ENCODE measurements at regions not wholly inside any gene's neighbourhood (a gene's known extent, or its start where the extent isn't known, plus 50 kb on each side); places are given as distances from the start of the nearest gene placed in this dataset.

DNA sequence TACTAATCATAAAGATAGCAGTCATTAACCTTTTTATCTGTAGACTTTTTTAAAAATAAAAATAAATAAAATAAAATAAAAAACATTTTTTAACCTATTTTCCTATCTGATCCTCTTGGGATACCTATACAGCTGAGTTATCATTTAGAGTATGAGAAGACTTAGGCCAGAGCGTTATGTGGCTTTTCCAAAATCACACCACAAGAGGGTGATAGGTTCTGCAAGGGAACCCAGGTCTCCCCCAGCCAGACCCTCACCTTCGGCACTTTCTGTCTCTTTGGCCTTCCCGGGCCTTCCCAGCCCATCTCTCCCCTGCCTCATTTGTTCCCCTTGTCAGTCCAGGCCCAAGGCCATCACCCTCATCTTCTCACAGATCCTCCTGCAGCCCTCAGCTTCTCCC, 311.7 kb downstream of the SMAD2 start:
- TF ChIP-seq, protein P1, sequence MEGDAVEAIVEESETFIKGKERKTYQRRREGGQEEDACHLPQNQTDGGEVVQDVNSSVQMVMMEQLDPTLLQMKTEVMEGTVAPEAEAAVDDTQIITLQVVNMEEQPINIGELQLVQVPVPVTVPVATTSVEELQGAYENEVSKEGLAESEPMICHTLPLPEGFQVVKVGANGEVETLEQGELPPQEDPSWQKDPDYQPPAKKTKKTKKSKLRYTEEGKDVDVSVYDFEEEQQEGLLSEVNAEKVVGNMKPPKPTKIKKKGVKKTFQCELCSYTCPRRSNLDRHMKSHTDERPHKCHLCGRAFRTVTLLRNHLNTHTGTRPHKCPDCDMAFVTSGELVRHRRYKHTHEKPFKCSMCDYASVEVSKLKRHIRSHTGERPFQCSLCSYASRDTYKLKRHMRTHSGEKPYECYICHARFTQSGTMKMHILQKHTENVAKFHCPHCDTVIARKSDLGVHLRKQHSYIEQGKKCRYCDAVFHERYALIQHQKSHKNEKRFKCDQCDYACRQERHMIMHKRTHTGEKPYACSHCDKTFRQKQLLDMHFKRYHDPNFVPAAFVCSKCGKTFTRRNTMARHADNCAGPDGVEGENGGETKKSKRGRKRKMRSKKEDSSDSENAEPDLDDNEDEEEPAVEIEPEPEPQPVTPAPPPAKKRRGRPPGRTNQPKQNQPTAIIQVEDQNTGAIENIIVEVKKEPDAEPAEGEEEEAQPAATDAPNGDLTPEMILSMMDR (IDR thresholded peaks at IDR 0.05) = no peak
- no peak for TF ChIP-seq POLR2A (IDR thresholded peaks at IDR 0.05)

Measured in right lobe of liver (tissue), 4 donors.